NCI-H526 (cell line): ENCODE measurements at regions not wholly inside any gene's neighbourhood (a gene's known extent, or its start where the extent isn't known, plus 50 kb on each side); places are given as distances from the start of the nearest gene placed in this dataset.
"Not testable (repeated sequence)": the region's sequence is repeated elsewhere in the genome, so short reads cannot be mapped to it uniquely, and the experiment has no call there.

Experiments used
- DNase-seq, 2 experiments: peaks; one replicate each; lab custom pipeline; 2025; lab: John Stamatoyannopoulos, UW

GRCh38 chr1:229859026-229859425, 208.0 kb upstream of the GALNT2 start:
- DNase-seq: no peak

- no peak for DNase-seq
Measured at GRCh38 chr1:229860926-229861325, 206.1 kb upstream of the GALNT2 start.

GRCh38 chr1:229862017-229862774, 204.8 kb upstream of the GALNT2 start:
- DNase-seq: no peak

- no peak for DNase-seq
Measured at GRCh38 chr1:229863651-229864545, 203.1 kb upstream of the GALNT2 start.

- no peak for DNase-seq
Measured at GRCh38 chr1:229864686-229865230, 202.3 kb upstream of the GALNT2 start.

- DNase-seq: not testable (repeated sequence)
Measured at GRCh38 chr1:229865321-229865720, 201.7 kb upstream of the GALNT2 start.

GRCh38 chr1:229867726-229868125, 199.3 kb upstream of the GALNT2 start:
- DNase-seq: no peak

GRCh38 chr1:229869240-229869639, 197.8 kb upstream of the GALNT2 start:
- no peak for DNase-seq

- DNase-seq: no peak
Measured at GRCh38 chr1:229869687-229870086, 197.4 kb upstream of the GALNT2 start.

GRCh38 chr1:229870381-229870780, 196.7 kb upstream of the GALNT2 start:
- no peak for DNase-seq

- no peak for DNase-seq
Measured at GRCh38 chr1:229871078-229871676, 195.9 kb upstream of the GALNT2 start.

- no peak for DNase-seq
Measured at GRCh38 chr1:229874136-229874535, 192.9 kb upstream of the GALNT2 start.

GRCh38 chr1:229874609-229875008, 192.4 kb upstream of the GALNT2 start:
- DNase-seq: no peak

- no peak for DNase-seq
Measured at GRCh38 chr1:229875086-229875485, 192.0 kb upstream of the GALNT2 start.

GRCh38 chr1:229879746-229880145, 187.3 kb upstream of the GALNT2 start:
- no peak for DNase-seq

GRCh38 chr1:229880271-229881170, 186.5 kb upstream of the GALNT2 start:
- DNase-seq: no peak

GRCh38 chr1:229882621-229883020, 184.4 kb upstream of the GALNT2 start:
- DNase-seq: no peak

- no peak for DNase-seq
Measured at GRCh38 chr1:229883504-229884200, 183.4 kb upstream of the GALNT2 start.

- no peak for DNase-seq
Measured at GRCh38 chr1:229884765-229885164, 182.3 kb upstream of the GALNT2 start.

- DNase-seq: no peak
Measured at GRCh38 chr1:229885568-229886495, 181.2 kb upstream of the GALNT2 start.
